ENCODE measurements at regions not wholly inside any gene's neighbourhood (a gene's known extent, or its start where the extent isn't known, plus 50 kb on each side); places are given as distances from the start of the nearest gene placed in this dataset.

DNA sequence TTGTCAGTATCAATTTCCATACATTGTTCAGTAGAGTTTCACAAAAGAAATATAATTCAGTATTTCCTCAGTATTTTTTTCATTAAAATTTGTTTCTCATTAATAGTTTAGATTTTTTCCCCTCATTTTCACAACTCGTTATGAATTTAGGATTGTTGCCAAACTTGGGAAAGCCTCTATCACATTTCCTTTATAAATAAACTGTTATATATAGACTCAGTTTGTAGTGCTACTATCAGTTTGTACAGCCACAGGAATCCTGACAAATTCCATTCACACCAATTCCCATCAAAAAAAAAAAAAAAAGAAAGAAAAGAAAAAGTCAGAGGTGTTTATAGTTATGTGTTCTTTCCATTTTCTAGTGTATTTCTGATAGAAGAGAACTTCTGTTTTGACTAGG is 123.3 kb upstream of the DCC start:
- DNase-seq (ENCODE audit: low read depth, low spot score): no peak
- no peaks in the 10 kb centered on the region for H3K9me2 ChIP-seq (ENCODE audit: insufficient read depth)
- no peak overlapping the region for H3K9ac ChIP-seq (ENCODE audit: low read length)
- no peaks in the 10 kb centered on the region for H3K4me1 ChIP-seq (ENCODE audit: control insufficient read depth in 1 of 2, insufficient read depth in 2 of 2, low read length in 2 of 2)
- no peak overlapping the region for H3K27ac ChIP-seq (ENCODE audit: low read depth, low read length)
- ChIA-PET CTCF (no interaction called here), POLR2A (no interaction called here), RAD21 (ENCODE audit: low non-redundant PET in 1 of 2, low total read pairs in 2 of 2, uncharacterized antibody in 2 of 2, unreplicated experiment in 2 of 2) (no interaction called here)
- H3K4me3 ChIP-seq (replicated peaks in 1 of 2; ENCODE audit: low read depth in 1 of 2, low read length in 2 of 2): no peak overlapping the region
- H3K36me3 ChIP-seq (ENCODE audit: control insufficient read depth in 1 of 2, insufficient read depth in 2 of 2, low read length in 2 of 2): no peaks in the 10 kb centered on the region
- no peak overlapping the region for H3K4me2 ChIP-seq (ENCODE audit: low read length)
- H4K20me1 ChIP-seq (ENCODE audit: insufficient read depth): no peaks in the 10 kb centered on the region
- TF ChIP-seq SP1 (IDR thresholded peaks at IDR 0.05; ENCODE audit: low read depth): no peak
- TF ChIP-seq, protein P1, sequence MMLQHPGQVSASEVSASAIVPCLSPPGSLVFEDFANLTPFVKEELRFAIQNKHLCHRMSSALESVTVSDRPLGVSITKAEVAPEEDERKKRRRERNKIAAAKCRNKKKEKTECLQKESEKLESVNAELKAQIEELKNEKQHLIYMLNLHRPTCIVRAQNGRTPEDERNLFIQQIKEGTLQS (IDR thresholded peaks at IDR 0.05): no peak
- BruUV-seq (replicated peaks): no TSS peak
- H2AFZ ChIP-seq (ENCODE audit: low read depth, low read length, poor library complexity, severe bottlenecking): no peak overlapping the region
- no peak for ATAC-seq
- no peaks in the 10 kb centered on the region for H3K79me2 ChIP-seq (ENCODE audit: insufficient read depth, low read length)
- intact Hi-C loops (cut with micrococcal nuclease): no loop called here
- H3K9me3 ChIP-seq (ENCODE audit: control insufficient read depth in 1 of 2, insufficient read depth in 1 of 2, low read depth in 1 of 2, low read length in 2 of 2): peaks cover 5 to 26% of the 10 kb centered on the region in 2 experiments; a peak in 2 of 4 replicates
- H3K27me3 ChIP-seq (ENCODE audit: insufficient read depth, low read length): no peaks in the 10 kb centered on the region

DNA sequence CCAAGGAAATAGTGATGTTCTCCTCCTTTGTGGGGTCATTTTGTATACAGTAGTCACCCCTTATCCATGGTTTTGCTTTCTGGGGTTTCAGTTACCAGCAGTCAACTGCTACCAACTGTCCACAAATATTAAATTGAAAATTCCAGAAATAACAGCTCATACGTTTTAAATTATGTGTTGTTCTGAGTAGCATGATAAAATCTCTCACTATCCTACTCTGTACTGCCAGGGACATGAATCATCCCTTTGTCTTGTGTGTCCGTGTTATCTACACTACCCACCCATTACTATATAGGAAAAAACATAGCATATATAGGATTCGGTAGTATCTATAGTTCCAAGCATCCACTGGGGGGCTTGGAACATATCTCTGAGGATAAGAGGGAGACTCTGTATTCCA is 120.9 kb upstream of the DCC start:
- Histone ChIP-seq H3K9me3 (ENCODE audit: control insufficient read depth in 1 of 2, insufficient read depth in 1 of 2, low read depth in 1 of 2, low read length in 2 of 2) (peaks cover 5 to 23% of the 10 kb centered on the region in 2 experiments; a peak in 2 of 4 replicates), H2AFZ (ENCODE audit: low read depth, low read length, poor library complexity, severe bottlenecking) (no peak overlapping the region), H4K20me1 (ENCODE audit: insufficient read depth) (no peaks in the 10 kb centered on the region), H3K27ac (ENCODE audit: low read depth, low read length) (no peak overlapping the region), H3K4me1 (ENCODE audit: control insufficient read depth in 1 of 2, insufficient read depth in 2 of 2, low read length in 2 of 2) (no peaks in the 10 kb centered on the region), H3K4me3 (replicated peaks in 1 of 2; ENCODE audit: low read depth in 1 of 2, low read length in 2 of 2) (no peak overlapping the region), H3K9me2 (ENCODE audit: insufficient read depth) (no peaks in the 10 kb centered on the region), H3K27me3 (ENCODE audit: insufficient read depth, low read length) (no peaks in the 10 kb centered on the region), H3K4me2 (ENCODE audit: low read length) (no peak overlapping the region), H3K79me2 (ENCODE audit: insufficient read depth, low read length) (no peaks in the 10 kb centered on the region), H3K9ac (ENCODE audit: low read length) (no peak overlapping the region), H3K36me3 (ENCODE audit: control insufficient read depth in 1 of 2, insufficient read depth in 2 of 2, low read length in 2 of 2) (no peaks in the 10 kb centered on the region)
- ChIA-PET CTCF (no interaction called here), POLR2A (no interaction called here), RAD21 (ENCODE audit: low non-redundant PET in 1 of 2, low total read pairs in 2 of 2, uncharacterized antibody in 2 of 2, unreplicated experiment in 2 of 2) (no interaction called here)
- BruUV-seq (replicated peaks): no TSS peak
- ATAC-seq: no peak
- intact Hi-C loops (cut with micrococcal nuclease): no loop called here
- TF ChIP-seq, protein P1 (IDR thresholded peaks at IDR 0.05): no peak
- TF ChIP-seq CEBPB (IDR thresholded peaks at IDR 0.05; ENCODE audit: low read depth) (no peak), EZH2phosphoT487 (IDR thresholded peaks at IDR 0.05; ENCODE audit: borderline replicate concordance) (no peak), YY1 (IDR thresholded peaks at IDR 0.05; ENCODE audit: extremely low read depth, insufficient replicate concordance, low read depth, low read length) (no peak), CBX3 (IDR thresholded peaks at IDR 0.05; ENCODE audit: low read depth) (no peak), FOSL1 (IDR thresholded peaks at IDR 0.05; ENCODE audit: low read depth) (no peak), JUND (IDR thresholded peaks at IDR 0.05) (no peak), POLR2AphosphoS5 (IDR thresholded peaks at IDR 0.05; ENCODE audit: low read depth, low read length) (no peak), ZFX (IDR thresholded peaks at IDR 0.05) (no peak), SP1 (IDR thresholded peaks at IDR 0.05; ENCODE audit: low read depth) (no peak), SRF (IDR thresholded peaks at IDR 0.05; ENCODE audit: low read depth) (no peak), ZNF274 (IDR thresholded peaks at IDR 0.05; ENCODE audit: low read depth, low read length) (no peak), POLR2A (IDR thresholded peaks at IDR 0.05; ENCODE audit: borderline replicate concordance, extremely low read depth, insufficient read depth, insufficient read length) (no peak), RAD21 (IDR thresholded peaks at IDR 0.05; ENCODE audit: low read depth) (no peak), EGR1 (IDR thresholded peaks at IDR 0.05; ENCODE audit: low read depth) (no peak)
- TF ChIP-seq, protein P2, sequence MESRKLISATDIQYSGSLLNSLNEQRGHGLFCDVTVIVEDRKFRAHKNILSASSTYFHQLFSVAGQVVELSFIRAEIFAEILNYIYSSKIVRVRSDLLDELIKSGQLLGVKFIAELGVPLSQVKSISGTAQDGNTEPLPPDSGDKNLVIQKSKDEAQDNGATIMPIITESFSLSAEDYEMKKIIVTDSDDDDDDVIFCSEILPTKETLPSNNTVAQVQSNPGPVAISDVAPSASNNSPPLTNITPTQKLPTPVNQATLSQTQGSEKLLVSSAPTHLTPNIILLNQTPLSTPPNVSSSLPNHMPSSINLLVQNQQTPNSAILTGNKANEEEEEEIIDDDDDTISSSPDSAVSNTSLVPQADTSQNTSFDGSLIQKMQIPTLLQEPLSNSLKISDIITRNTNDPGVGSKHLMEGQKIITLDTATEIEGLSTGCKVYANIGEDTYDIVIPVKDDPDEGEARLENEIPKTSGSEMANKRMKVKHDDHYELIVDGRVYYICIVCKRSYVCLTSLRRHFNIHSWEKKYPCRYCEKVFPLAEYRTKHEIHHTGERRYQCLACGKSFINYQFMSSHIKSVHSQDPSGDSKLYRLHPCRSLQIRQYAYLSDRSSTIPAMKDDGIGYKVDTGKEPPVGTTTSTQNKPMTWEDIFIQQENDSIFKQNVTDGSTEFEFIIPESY (IDR thresholded peaks at IDR 0.05; ENCODE audit: extremely low read depth, insufficient replicate concordance, low read length): no peak
- DNase-seq (ENCODE audit: low read depth, low spot score): no peak

Measured in HCT116 (cell line).